ENCODE measurements at regions not wholly inside any gene's neighbourhood (a gene's known extent, or its start where the extent isn't known, plus 50 kb on each side); places are given as distances from the start of the nearest gene placed in this dataset.

DNA sequence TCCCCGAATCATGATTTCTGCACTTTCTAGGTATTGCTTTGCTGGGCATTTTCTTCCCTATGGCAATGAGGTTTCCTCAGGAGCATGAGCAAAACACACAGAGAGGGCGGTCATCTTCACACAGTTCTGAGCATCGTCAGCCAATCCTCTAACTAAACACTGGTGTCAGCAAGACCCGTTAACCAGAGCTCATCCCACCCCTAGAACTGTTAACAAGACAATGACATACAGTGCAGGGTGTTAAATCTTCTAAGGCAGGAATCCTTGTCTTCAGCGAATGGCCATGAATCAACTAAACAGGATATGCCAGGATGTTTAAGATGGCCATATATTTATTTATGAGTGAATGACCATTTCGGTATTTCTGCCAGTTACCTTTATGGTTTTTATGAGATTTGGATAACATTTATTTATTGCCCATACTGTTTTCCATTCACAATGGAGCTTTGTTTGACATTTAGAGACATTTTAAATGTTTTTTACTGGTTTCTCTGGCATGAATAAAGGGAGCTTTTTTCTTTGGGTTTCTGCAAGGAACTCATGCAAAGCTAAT lies 411.5 kb upstream of the PROK2 start:
- Histone ChIP-seq H4K20me1 (ENCODE audit: insufficient read depth) (no peaks in the 10 kb centered on the region), H2AFZ (ENCODE audit: low read depth) (no peak overlapping the region), H3K27me3 (ENCODE audit: insufficient read depth, low read depth) (no peaks in the 10 kb centered on the region), H3K4me3 (IDR thresholded peaks at IDR 0.05; ENCODE audit: insufficient read depth, low read depth, low read length) (no peak overlapping the region), H3K36me3 (ENCODE audit: insufficient read depth) (no peaks in the 10 kb centered on the region), H3K79me2 (ENCODE audit: insufficient read depth, low read depth) (no peaks in the 10 kb centered on the region), H3K4me1 (ENCODE audit: low read depth, poor library complexity, severe bottlenecking) (no peaks in the 10 kb centered on the region), H3K9ac (no peak overlapping the region), H3K4me2 (no peak overlapping the region), H3K27ac (no peak overlapping the region)
- TF ChIP-seq, protein P1, sequence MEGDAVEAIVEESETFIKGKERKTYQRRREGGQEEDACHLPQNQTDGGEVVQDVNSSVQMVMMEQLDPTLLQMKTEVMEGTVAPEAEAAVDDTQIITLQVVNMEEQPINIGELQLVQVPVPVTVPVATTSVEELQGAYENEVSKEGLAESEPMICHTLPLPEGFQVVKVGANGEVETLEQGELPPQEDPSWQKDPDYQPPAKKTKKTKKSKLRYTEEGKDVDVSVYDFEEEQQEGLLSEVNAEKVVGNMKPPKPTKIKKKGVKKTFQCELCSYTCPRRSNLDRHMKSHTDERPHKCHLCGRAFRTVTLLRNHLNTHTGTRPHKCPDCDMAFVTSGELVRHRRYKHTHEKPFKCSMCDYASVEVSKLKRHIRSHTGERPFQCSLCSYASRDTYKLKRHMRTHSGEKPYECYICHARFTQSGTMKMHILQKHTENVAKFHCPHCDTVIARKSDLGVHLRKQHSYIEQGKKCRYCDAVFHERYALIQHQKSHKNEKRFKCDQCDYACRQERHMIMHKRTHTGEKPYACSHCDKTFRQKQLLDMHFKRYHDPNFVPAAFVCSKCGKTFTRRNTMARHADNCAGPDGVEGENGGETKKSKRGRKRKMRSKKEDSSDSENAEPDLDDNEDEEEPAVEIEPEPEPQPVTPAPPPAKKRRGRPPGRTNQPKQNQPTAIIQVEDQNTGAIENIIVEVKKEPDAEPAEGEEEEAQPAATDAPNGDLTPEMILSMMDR (conservative IDR thresholded peaks at IDR 0.05; ENCODE audit: low read depth, low read length): no peak

DNA sequence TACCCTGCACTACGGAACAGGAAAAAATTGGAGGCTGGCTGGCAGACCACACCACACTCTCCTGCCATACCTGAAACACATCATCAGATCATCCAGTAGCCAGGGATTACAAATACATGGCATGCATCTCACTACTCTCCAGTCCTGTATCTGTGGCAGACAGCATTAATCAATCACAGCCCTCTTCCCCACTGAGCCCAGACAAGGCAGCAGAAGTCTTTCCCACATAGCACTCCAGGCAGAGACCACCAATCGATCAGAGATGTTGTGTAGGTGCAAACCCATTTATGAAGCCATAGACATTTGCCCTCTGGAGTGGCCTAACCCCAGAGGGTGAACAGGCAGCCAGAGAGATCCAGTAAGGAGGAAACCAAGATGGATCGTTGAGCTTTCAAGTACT lies 410.9 kb upstream of the PROK2 start:
- no peaks in the 10 kb centered on the region for H3K4me1 ChIP-seq (ENCODE audit: low read depth, poor library complexity, severe bottlenecking)
- H3K36me3 ChIP-seq (ENCODE audit: insufficient read depth): no peaks in the 10 kb centered on the region
- H3K4me2 ChIP-seq: no peak overlapping the region
- TF ChIP-seq, protein P1 (conservative IDR thresholded peaks at IDR 0.05; ENCODE audit: low read depth, low read length): no peak
- H4K20me1 ChIP-seq (ENCODE audit: insufficient read depth): no peaks in the 10 kb centered on the region
- no peak overlapping the region for H2AFZ ChIP-seq (ENCODE audit: low read depth)
- no peak overlapping the region for H3K9ac ChIP-seq
- H3K79me2 ChIP-seq (ENCODE audit: insufficient read depth, low read depth): no peaks in the 10 kb centered on the region
- no peak overlapping the region for H3K27ac ChIP-seq
- no peaks in the 10 kb centered on the region for H3K27me3 ChIP-seq (ENCODE audit: insufficient read depth, low read depth)
- H3K4me3 ChIP-seq (IDR thresholded peaks at IDR 0.05; ENCODE audit: insufficient read depth, low read depth, low read length): no peak overlapping the region

DNA sequence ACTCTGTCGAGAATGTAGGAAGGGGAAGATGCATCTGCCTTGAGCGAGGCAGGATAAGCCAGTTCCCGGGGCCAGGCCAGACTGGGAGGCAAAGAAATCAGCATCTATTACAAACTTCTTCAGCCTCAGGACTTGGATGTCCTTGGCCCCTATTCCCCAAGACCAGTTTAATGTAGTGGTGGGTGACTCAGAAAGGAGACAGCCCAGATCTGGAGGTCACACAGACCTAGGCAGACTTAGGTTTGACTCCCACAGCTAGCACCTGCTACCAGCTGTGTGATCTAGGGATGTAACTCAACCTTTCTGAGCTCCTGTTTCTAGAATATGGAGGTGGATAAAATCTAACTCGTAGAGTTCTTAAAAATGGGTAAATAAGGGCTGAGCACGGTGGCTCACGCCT lies 409.5 kb upstream of the PROK2 start:
- no peaks in the 10 kb centered on the region for H3K27me3 ChIP-seq (ENCODE audit: insufficient read depth, low read depth)
- no peak overlapping the region for H3K9ac ChIP-seq
- no peak overlapping the region for H3K4me3 ChIP-seq (IDR thresholded peaks at IDR 0.05; ENCODE audit: insufficient read depth, low read depth, low read length)
- no peaks in the 10 kb centered on the region for H4K20me1 ChIP-seq (ENCODE audit: insufficient read depth)
- no peak overlapping the region for H3K27ac ChIP-seq
- H3K36me3 ChIP-seq (ENCODE audit: insufficient read depth): no peaks in the 10 kb centered on the region
- TF ChIP-seq, protein P1 (conservative IDR thresholded peaks at IDR 0.05; ENCODE audit: low read depth, low read length): no peak
- no peaks in the 10 kb centered on the region for H3K4me1 ChIP-seq (ENCODE audit: low read depth, poor library complexity, severe bottlenecking)
- no peak overlapping the region for H3K4me2 ChIP-seq
- H2AFZ ChIP-seq (ENCODE audit: low read depth): no peak overlapping the region
- H3K79me2 ChIP-seq (ENCODE audit: insufficient read depth, low read depth): no peaks in the 10 kb centered on the region

- Histone ChIP-seq H3K4me1 (ENCODE audit: low read depth, poor library complexity, severe bottlenecking) (no peaks in the 10 kb centered on the region), H3K36me3 (ENCODE audit: insufficient read depth) (no peaks in the 10 kb centered on the region), H4K20me1 (ENCODE audit: insufficient read depth) (no peaks in the 10 kb centered on the region), H3K79me2 (ENCODE audit: insufficient read depth, low read depth) (no peaks in the 10 kb centered on the region), H2AFZ (ENCODE audit: low read depth) (no peak overlapping the region), H3K27ac (no peak overlapping the region), H3K9ac (no peak overlapping the region), H3K27me3 (ENCODE audit: insufficient read depth, low read depth) (no peaks in the 10 kb centered on the region), H3K4me3 (IDR thresholded peaks at IDR 0.05; ENCODE audit: insufficient read depth, low read depth, low read length) (no peak overlapping the region), H3K4me2 (no peak overlapping the region)
- TF ChIP-seq, protein P1 (conservative IDR thresholded peaks at IDR 0.05; ENCODE audit: low read depth, low read length): no peak
Measured at GRCh38 chr3:72193771-72194430, 409.0 kb upstream of the PROK2 start.
